Lung (tissue), 11 donors: ENCODE measurements at regions not wholly inside any gene's neighbourhood (a gene's known extent, or its start where the extent isn't known, plus 50 kb on each side); places are given as distances from the start of the nearest gene placed in this dataset.
"Not testable (repeated sequence)": the region's sequence is repeated elsewhere in the genome, so short reads cannot be mapped to it uniquely, and the experiment has no call there.

Experiments used
- ATAC-seq: fragments of 200-7000 bp; cut with Tn5 transposase; one replicate; pipeline ENCODE4 v1.9.1; 2020; ENCODE audit warnings: moderate number of reproducible peaks; ENCODE audit not compliant: insufficient read depth, low FRiP score
- DNase-seq, 3 donors: peaks; one replicate each; pipeline ENCODE4 v3.0.0-alpha.2; 2013 to 2017
- H3K27ac ChIP-seq, 2 donors: one replicate each; pipeline ENCODE4 v1.5.1; 2013; ENCODE audit warnings: mild to moderate bottlenecking in 2 of 2, moderate library complexity in 2 of 2, control low read depth in 1 of 2, inconsistent platforms in 1 of 2, low read depth in 1 of 2, low read length in 1 of 2
- H3K27me3 ChIP-seq, 3 donors: one replicate each; pipeline ENCODE4 v1.5.1; 2013; ENCODE audit warnings: low read length in 2 of 3; ENCODE audit not compliant: control insufficient read depth in 3 of 3, insufficient read depth in 3 of 3
- H3K36me3 ChIP-seq, 4 donors: one replicate each; pipeline ENCODE4 v1.5.1; 2013; ENCODE audit warnings: low read length in 4 of 4, mild to moderate bottlenecking in 1 of 4, moderate library complexity in 1 of 4; ENCODE audit not compliant: control insufficient read depth in 4 of 4, insufficient read depth in 4 of 4
- H3K4me1 ChIP-seq, 5 donors: one replicate each; pipeline ENCODE4 v1.5.1; 2013; ENCODE audit warnings: low read length in 5 of 5, mild to moderate bottlenecking in 2 of 5, moderate library complexity in 1 of 5; ENCODE audit not compliant: control insufficient read depth in 5 of 5, insufficient read depth in 5 of 5
- H3K4me3 ChIP-seq: one replicate; pipeline ENCODE4 v1.5.1; 2013; ENCODE audit warnings: mild to moderate bottlenecking, control low read depth, moderate library complexity
- H3K9ac ChIP-seq, 2 donors: one replicate each; pipeline ENCODE4 v1.5.1; 2013; ENCODE audit warnings: low read length in 2 of 2, control low read depth in 1 of 2; ENCODE audit not compliant: insufficient read depth in 1 of 2
- H3K9me3 ChIP-seq, 4 donors: one replicate each; pipeline ENCODE4 v1.5.1; 2013; ENCODE audit warnings: low read length in 3 of 4, mild to moderate bottlenecking in 1 of 4, moderate library complexity in 1 of 4; ENCODE audit not compliant: control insufficient read depth in 4 of 4, insufficient read depth in 3 of 4
- CTCF ChIP-seq: IDR thresholded peaks from 2 replicates; pipeline ENCODE4 v1.5.1; 2012; ENCODE audit warnings: mild to moderate bottlenecking; ENCODE audit errors: control extremely low read depth, extremely low read depth
- WGBS, 2 donors: extraction: QIAGEN DNeasy Blood & Tissue Kit; methylation state at CpG; one replicate each; pipeline ENCODE4 v1.1.7; 2013; 5-methylcytosine and 5-hydroxymethylcytosine counted together
- donor health status: control.
- donor health status: control.
- donor health status: Bipolar disorder and iron deficiency.
- donor health status: healthy.
- donor health status: DM: yes; HTN: yes; CAD: no.

- ATAC-seq (no peak), DNase-seq (no peak)
- Histone ChIP-seq H3K4me1 (peaks cover 0 to 6% (median 0%) of the 10 kb centered on the region in 5 donors), H3K27me3 (no peaks in the 10 kb centered on the region), H3K9me3 (no peaks in the 10 kb centered on the region), H3K4me3 (no peak overlapping the region), H3K9ac (no peak overlapping the region), H3K27ac (no peak overlapping the region), H3K36me3 (no peaks in the 10 kb centered on the region)
- no peak for TF ChIP-seq CTCF
Measured at GRCh38 chr4:112721627-112722026, 84.7 kb downstream of the LARP7 start.

GRCh38 chr4:112726041-112726440 lies 89.1 kb downstream of the LARP7 start:
- no peaks in the 10 kb centered on the region for H3K9me3 ChIP-seq
- no peak overlapping the region for H3K9ac ChIP-seq
- no peak overlapping the region for H3K4me3 ChIP-seq
- H3K4me1 ChIP-seq, result peaks cover 0 to 3% (median 0%) of the 10 kb centered on the region in 5 donors
- no peaks in the 10 kb centered on the region for H3K27me3 ChIP-seq
- H3K36me3 ChIP-seq, result no peaks in the 10 kb centered on the region
- 78 to 82% methylated on average over 1 of the region's 1 CpG for WGBS, 2 donors
- no peak for TF ChIP-seq CTCF
- no peak overlapping the region for H3K27ac ChIP-seq
- ATAC-seq (no peak), DNase-seq (no peak)

- H3K4me1 ChIP-seq, H3K9ac ChIP-seq, ATAC-seq, H3K27me3 ChIP-seq, H3K27ac ChIP-seq, DNase-seq, H3K4me3 ChIP-seq, H3K36me3 ChIP-seq, H3K9me3 ChIP-seq: not testable (repeated sequence)
- 94% methylated on average over 16 of the region's 16 CpGs for WGBS, 2 donors
Measured at GRCh38 chr4:112727728-112728127, 90.8 kb downstream of the LARP7 start.

GRCh38 chr4:112731715-112732114 lies 94.8 kb downstream of the LARP7 start:
- no peak for DNase-seq
- no peak overlapping the region for H3K9ac ChIP-seq
- H3K9me3 ChIP-seq, result no peaks in the 10 kb centered on the region
- TF ChIP-seq CTCF, result no peak
- H3K36me3 ChIP-seq, result no peaks in the 10 kb centered on the region
- H3K4me1 ChIP-seq, result no peaks in the 10 kb centered on the region
- no peaks in the 10 kb centered on the region for H3K27me3 ChIP-seq
- no peak overlapping the region for H3K27ac ChIP-seq
- no peak overlapping the region for H3K4me3 ChIP-seq
- no peak for ATAC-seq
- WGBS, 2 donors, result 96 to 98% methylated on average over 2 of the region's 2 CpGs
